ENCODE measurements at regions not wholly inside any gene's neighbourhood (a gene's known extent, or its start where the extent isn't known, plus 50 kb on each side); places are given as distances from the start of the nearest gene placed in this dataset.
"Not testable (repeated sequence)": the region's sequence is repeated elsewhere in the genome, so short reads cannot be mapped to it uniquely, and the experiment has no call there.

- no peak for DNase-seq (ENCODE audit: low spot score)
These were observed 77.0 kb downstream of the CCDC71L start for GRCh38 chr7:106583706-106584690.

GRCh38 chr7:106583100-106583499 is 77.9 kb downstream of the CCDC71L start:
- no peak for DNase-seq (ENCODE audit: low spot score)

GRCh38 chr7:106582365-106582764 is 78.6 kb downstream of the CCDC71L start:
- DNase-seq (ENCODE audit: low spot score): no peak

DNA sequence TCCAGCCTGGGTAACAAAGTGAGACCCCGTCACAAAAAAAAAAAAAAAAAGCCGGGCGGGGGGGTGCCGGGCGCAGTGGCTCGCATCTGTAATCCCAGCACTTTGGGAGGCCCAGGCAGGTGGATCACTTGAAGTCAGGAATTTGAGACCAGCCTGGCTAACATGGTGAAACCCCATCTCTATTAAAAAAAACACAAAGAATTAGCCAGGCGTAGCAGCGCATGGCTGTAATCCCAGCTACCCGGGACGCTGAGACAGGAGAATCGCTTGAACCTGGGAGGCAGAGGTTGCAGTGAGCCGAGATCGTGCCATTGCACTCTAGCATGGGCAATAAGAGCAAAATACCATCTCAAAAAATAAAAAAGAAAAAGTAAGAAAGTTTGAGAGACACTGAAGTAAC is 81.9 kb downstream of the CCDC71L start:
- not testable (repeated sequence) for DNase-seq (ENCODE audit: low spot score)

DNA sequence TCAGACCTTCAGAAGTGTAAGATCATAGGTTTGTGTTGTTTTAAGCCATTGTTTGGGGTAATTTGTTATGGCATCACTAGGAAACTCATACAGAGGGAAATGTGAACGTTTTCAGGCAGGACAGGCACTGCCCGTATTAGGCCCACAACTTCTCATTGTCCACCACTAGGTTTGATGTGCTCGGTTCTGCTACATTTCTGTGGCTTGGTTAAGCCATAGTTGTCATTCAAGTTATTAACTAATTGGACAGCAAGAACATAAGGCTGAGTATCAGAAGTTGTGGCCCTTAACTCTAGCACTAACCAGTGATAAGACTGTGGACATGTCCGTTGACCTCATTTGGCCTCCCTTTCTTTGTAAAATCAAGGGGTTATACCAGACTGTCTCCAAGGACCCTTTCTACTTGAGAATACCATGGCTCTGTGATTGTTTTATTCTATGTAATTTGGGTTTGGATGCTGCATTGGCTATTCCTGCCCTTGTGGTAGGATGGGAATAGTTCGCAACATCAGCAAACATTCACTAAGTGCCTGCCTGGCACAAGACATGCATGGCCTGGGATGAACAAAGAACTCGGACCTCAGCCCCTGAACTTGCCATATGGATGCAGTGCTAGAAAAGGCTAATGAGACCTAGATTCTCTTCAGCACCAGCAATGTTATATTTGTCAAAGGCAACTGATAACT is 85.7 kb downstream of the CCDC71L start:
- no peak for DNase-seq (ENCODE audit: low spot score)

GRCh38 chr7:106573738-106574137 is 87.2 kb downstream of the CCDC71L start:
- DNase-seq (ENCODE audit: low spot score): no peak

DNA sequence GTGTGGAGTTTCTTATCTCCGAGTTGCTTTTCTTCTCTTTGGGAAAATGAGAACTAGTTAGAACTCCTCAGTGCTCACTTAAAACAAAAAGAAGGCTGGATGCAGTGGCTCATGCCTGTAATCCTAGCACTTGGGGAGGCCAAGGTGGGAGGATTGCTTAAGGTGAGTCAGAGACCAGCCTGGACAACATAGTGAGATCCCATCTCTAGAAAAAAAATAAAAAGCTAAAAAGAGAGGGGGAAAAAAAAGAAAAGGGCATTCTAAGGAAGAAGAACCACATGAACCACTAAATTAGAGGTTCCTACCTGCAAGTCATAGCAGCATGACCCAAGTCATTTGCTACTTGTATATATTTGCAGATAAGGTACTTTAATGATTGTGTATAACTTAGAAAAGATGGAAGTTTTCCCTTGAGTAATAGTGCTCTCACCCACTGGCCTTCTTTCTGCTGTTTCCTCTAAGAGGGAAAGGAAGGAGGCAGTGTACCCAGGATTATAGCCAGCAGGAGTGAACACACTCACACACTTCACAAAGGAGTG is 87.8 kb downstream of the CCDC71L start:
- DNase-seq (ENCODE audit: low spot score): no peak

DNA sequence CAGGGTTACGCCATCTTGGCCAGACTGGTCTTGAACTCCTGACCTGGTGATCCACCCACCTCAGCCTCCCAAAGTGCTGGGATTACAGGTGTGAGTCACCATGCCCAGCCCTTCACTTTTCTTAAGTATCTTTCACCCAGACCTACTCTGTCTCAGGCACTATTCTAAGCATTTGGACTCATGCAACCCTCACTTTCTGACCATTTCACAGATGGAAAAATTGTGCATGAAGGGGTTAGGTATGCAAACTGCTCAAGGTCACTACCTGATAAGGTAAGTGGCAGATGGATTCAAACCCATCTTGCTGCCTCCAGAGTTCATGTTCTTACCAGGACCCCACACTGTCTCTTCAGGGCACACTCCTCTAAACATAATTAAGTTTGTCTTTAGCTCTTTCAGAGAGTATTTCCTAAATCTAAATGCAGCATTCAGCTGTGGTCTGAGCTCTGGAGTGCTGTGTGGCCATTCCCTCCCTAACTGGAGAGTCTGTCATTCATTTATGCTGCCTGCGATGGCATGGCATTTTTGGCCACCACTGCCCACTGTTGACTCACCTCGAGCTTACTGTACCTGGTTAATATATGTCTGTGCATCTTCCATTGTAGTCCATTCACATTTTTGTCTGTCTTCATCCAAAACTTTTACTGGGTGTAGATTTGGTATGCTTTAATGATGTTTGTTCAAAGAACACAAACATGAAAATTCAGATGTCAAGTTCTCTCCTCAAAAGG is 88.4 kb downstream of the CCDC71L start:
- DNase-seq (ENCODE audit: low spot score): no peak

DNA sequence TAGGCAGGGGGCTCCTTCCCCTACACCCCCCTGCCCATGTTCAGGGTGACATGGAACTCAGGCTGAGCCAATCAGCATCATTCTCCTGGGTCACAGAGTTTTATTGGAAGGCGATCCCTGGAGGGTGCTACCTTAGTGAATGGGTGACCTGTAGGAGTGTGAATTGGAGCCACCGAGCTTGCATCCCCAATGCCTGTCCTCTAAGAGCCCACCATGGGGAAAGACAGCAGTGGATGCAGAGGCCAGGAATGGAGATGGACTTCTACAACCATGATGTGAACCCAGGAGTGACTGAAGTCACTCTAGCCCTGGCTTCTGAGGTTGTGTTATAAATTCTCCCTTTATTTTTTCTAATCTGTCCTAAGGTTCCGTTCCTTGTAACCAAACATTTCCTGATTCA is 89.4 kb downstream of the CCDC71L start:
- no peak for DNase-seq (ENCODE audit: low spot score)

DNA sequence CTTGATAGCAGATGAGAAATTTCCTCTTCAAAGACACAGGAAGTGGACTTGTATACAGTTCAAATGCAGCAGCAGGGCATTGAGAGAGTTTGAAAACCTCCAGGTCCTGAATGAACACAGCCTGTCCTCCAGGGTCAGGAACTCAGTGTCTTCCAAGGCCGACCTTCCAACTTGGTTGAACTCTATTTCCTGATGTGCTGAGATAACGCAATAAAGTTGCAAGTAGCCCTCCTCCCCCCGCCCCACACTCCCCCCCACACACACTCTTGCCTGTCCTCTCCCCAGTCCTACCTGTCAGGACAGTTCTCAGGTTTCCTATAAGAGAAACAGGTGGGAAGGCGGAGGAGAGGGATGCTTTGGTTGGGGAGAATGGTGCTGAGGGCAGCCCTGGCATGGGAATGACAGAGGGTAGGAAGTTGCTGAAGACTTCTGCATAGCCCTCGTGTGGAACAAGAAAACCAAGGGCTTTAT is 90.0 kb downstream of the CCDC71L start:
- no peak for DNase-seq (ENCODE audit: low spot score)

GRCh38 chr7:106570146-106570545 is 90.8 kb downstream of the CCDC71L start:
- DNase-seq (ENCODE audit: low spot score): no peak

DNA sequence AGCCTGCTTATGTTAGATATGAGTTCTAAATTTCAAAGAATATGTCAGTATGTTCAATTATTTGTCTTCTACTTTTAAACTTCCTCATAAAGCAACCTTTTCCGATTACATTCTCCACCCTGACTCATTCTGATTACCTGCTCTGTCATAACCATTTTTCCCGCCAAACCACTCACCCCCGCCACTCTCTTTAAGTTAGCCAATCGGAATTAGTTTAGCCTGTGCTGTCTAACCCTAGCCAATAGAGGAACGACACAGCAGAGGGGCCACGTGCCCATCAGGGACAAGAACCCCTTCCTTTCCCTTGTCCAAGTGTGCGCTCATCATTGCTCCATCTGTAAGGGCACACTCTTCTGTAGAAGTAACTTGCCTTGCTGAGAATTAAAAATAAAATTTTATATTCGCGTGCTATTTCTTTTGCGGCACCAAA is 91.4 kb downstream of the CCDC71L start:
- DNase-seq (ENCODE audit: low spot score): no peak

DNA sequence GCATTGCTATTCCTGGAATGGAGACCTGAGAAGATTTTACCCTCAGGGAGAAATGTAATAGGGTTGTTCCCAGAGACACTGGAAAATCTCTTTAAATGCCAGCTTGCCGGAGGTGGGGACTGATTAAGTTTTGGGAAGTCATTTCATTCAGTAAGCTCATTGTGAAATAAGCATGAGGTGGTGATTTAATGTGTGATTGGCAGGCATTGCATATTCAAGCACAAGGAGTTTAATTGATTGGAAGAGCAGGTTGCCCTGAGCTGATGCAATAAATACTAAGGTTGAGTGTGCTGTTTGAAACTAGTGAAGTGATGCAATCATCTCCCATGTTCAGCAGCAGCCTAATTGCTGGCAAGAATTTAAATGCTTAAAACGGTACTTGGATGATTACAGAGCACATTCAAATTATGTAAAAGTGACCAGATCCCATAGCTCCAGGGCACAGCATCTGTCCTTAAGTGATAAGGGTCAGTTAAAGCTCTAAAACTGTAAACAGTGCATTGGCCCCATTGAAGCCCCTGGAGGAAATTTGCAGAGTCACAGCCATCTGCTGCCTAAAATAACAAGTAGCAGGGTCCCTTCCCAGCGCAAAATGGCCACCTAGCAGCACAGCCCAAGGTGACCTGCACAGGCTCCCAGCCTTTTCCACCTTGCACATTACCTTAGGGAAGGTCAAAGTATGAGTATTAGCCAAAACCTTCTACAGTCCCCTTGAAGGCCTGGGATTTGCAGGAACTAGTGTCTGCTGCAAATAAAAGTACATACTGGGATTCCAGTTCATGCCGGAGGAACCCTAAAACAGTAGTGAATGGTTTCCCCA is 92.1 kb downstream of the CCDC71L start:
- DNase-seq (ENCODE audit: low spot score): no peak

- DNase-seq (ENCODE audit: low spot score): no peak
These were observed 92.8 kb downstream of the CCDC71L start for GRCh38 chr7:106568002-106568679.

DNA sequence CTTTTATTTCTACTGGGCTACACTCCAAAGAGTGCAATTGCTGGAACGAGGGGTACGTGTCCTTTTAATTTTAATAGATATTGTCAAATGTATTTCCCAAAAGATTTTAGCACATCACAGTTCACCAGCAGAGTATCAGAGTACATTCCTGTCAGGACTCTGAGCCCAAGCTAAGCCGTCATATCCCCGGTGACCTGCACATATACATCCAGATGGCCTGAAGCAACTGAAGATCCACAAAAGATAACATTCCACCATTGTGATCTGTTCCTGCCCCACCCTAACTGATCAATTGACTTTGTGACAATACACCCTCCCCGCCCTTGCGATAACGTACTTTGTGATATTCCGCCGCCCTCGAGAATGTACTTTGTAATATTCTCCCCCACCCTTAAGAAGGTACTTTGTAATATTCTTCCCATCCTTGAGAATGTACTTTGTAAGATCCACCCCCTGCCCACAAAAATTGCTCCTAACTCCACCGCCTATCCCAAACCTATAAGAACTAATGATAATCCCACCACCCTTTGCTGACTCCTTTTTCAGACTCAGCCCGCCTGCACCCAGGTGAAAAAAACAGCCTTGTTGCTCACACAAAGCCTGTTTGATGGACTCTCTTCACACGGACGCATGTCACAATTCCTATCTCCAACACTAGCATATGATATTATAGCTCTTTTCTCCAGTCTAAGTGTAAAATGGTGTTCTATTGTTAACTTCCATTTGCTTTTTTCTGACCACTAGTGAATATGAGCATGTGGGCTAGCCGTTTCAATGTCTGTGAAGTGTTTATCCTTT is 93.6 kb downstream of the CCDC71L start:
- not testable (repeated sequence) for DNase-seq (ENCODE audit: low spot score)

GRCh38 chr7:106566672-106567071 is 94.3 kb downstream of the CCDC71L start:
- DNase-seq (ENCODE audit: low spot score): no peak

GRCh38 chr7:106566196-106566595 is 94.8 kb downstream of the CCDC71L start:
- DNase-seq (ENCODE audit: low spot score): no peak

GRCh38 chr7:106565428-106565827 is 95.5 kb downstream of the CCDC71L start:
- no peak for DNase-seq (ENCODE audit: low spot score)

GRCh38 chr7:106563466-106564150 is 97.3 kb downstream of the CCDC71L start:
- no peak for DNase-seq (ENCODE audit: low spot score)

Measured in mucosa of gallbladder (tissue), 1 donor.